ENCODE measurements at regions not wholly inside any gene's neighbourhood (a gene's known extent, or its start where the extent isn't known, plus 50 kb on each side); places are given as distances from the start of the nearest gene placed in this dataset.
A peak's percentile ranks its signal among the peaks of the same experiment; 100 is the strongest.
"Not testable (repeated sequence)": the region's sequence is repeated elsewhere in the genome, so short reads cannot be mapped to it uniquely, and the experiment has no call there.

DNA sequence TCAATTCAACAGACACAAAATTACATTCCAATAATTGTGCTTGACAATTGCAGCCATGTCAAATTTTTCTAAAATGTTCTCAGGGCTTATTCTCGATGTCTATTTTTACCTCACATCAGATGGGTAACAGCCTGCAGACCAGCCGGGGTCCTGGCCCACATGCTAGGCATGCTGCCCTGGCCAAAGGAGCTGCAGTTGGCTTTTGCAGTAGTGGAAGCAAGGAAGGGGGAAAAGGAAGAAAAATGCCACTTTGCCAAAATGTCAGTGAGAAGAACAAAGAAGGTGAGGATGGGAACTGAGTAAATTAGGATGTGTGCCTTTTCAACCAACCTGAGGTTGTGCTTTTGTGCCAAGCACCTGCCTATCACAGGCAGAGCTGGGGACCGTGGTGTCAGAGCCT, 161.0 kb downstream of the FOXB1 start:
- Mint-ChIP-seq H3K27me3 (ENCODE audit: low read depth) (peaks cover 2% of the 10 kb centered on the region), H3K4me3 (no peak overlapping the region), H3K36me3 (no peaks in the 10 kb centered on the region), H3K27ac (no peak overlapping the region), H3K4me1 (peaks cover 14% of the 10 kb centered on the region), H3K9me3 (peaks cover 5% of the 10 kb centered on the region)
- no peak for DNase-seq (ENCODE audit: low spot score in 2 of 2, unreplicated experiment in 2 of 2)
- TF ChIP-seq, protein P1, sequence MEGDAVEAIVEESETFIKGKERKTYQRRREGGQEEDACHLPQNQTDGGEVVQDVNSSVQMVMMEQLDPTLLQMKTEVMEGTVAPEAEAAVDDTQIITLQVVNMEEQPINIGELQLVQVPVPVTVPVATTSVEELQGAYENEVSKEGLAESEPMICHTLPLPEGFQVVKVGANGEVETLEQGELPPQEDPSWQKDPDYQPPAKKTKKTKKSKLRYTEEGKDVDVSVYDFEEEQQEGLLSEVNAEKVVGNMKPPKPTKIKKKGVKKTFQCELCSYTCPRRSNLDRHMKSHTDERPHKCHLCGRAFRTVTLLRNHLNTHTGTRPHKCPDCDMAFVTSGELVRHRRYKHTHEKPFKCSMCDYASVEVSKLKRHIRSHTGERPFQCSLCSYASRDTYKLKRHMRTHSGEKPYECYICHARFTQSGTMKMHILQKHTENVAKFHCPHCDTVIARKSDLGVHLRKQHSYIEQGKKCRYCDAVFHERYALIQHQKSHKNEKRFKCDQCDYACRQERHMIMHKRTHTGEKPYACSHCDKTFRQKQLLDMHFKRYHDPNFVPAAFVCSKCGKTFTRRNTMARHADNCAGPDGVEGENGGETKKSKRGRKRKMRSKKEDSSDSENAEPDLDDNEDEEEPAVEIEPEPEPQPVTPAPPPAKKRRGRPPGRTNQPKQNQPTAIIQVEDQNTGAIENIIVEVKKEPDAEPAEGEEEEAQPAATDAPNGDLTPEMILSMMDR (IDR thresholded peaks at IDR 0.05; ENCODE audit: unreplicated experiment), result no peak

DNA sequence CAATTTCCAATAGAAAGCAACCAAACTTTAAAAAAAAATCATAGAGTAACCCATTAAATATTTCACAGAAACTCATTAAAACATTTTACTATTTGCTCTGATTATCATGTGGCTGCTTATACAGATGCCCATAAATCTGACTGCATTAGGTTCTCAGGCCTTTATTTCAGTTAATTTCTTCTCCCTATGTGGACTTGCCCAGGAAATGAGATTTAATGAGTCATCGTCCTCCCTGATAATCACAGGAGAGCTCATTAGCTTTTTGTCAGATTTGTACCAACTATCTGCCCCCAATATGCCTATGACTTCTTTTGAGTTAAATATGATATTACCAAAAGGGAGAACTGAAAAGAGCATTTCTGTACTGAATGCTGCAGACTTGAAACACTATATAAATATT, 168.0 kb downstream of the FOXB1 start:
- H3K4me1 Mint-ChIP-seq, result peaks cover 2% of the 10 kb centered on the region
- no peak overlapping the region for H3K27ac Mint-ChIP-seq
- no peak overlapping the region for H3K4me3 Mint-ChIP-seq
- peaks cover 9% of the 10 kb centered on the region for H3K27me3 Mint-ChIP-seq (ENCODE audit: low read depth)
- no peak for DNase-seq (ENCODE audit: low spot score in 2 of 2, unreplicated experiment in 2 of 2)
- H3K36me3 Mint-ChIP-seq, result no peaks in the 10 kb centered on the region
- H3K9me3 Mint-ChIP-seq, result no peaks in the 10 kb centered on the region
- TF ChIP-seq, protein P1 (IDR thresholded peaks at IDR 0.05; ENCODE audit: unreplicated experiment), result no peak

DNA sequence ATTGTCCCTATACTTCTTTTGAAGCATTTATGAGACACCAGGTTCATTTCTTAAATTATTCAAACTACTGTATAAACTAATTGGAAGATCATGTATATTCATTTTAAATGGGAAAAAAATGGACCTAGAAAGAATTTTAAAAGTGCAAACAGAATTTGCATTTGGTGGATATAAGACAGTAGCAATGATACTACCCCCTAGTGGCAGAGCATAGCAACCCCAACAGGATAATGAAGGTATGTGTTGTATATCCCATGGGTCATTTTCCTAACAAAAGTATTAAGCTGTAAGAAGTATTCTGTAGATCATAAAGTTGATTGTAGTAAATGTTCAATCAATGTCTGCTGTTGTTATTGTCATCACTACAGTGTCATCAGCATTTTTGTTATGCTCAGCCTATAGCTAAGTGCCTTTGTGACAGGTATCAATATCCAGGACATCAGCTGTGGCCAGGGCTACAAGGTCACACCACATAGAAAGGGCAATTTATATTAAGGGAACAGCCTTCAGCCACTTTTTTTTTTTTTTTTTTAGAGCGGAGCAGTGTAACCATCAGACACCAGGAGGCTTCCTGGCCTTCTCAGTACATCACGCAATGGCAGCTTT, 175.8 kb downstream of the FOXB1 start:
- no peak for DNase-seq (ENCODE audit: low spot score in 2 of 2, unreplicated experiment in 2 of 2)
- Mint-ChIP-seq H3K27ac (no peak overlapping the region), H3K9me3 (peaks cover 8% of the 10 kb centered on the region), H3K4me1 (no peaks in the 10 kb centered on the region), H3K4me3 (no peak overlapping the region), H3K36me3 (no peaks in the 10 kb centered on the region), H3K27me3 (ENCODE audit: low read depth) (peaks cover 37% of the 10 kb centered on the region)
- TF ChIP-seq, protein P1 (IDR thresholded peaks at IDR 0.05; ENCODE audit: unreplicated experiment), result peak; percentile 74

DNA sequence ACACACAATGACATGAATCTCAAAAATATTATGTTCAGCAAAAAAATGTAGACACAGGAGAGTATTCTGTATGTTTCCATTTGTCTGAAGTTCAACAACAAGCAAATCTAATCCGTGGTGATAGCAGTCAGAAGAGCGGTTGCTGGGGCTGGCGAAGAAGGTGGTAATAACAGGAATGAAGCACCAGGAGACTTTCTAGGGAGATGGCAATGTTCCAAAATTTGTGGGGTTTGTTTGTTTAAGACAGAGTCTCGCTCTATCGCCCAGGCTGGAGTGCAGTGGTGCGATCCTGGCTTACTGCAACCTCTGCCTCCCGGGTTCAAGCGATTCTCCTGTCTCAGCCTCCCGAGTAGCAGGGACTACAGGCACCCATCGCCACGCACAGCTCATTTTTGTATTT, 177.8 kb downstream of the FOXB1 start:
- not testable (repeated sequence) for H3K9me3 Mint-ChIP-seq; H3K27ac Mint-ChIP-seq; H3K36me3 Mint-ChIP-seq; H3K4me1 Mint-ChIP-seq; H3K4me3 Mint-ChIP-seq; DNase-seq (ENCODE audit: low spot score in 2 of 2, unreplicated experiment in 2 of 2)
- H3K27me3 Mint-ChIP-seq (ENCODE audit: low read depth), result peaks cover 38% of the 10 kb centered on the region

DNA sequence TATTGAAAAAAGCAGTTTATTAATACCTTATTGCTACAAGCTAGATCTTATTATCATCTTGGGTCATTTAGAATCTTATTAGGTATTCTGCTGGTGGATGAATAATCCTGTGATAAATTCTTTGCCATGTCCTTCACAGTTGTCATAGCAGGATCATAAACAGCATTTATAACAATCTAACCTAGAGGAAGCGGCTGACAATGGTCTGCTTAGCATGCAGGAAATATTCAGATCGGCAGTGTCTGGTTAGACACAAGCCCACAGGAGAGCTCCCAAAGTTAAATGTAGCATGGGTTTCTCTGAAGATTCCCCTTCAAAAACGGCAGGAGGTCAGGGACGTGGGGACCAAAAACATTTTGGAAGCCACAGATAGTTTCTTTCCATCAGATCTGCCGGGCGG, 179.3 kb downstream of the FOXB1 start:
- peaks cover 1% of the 10 kb centered on the region for H3K9me3 Mint-ChIP-seq
- no peak overlapping the region for H3K27ac Mint-ChIP-seq

DNA sequence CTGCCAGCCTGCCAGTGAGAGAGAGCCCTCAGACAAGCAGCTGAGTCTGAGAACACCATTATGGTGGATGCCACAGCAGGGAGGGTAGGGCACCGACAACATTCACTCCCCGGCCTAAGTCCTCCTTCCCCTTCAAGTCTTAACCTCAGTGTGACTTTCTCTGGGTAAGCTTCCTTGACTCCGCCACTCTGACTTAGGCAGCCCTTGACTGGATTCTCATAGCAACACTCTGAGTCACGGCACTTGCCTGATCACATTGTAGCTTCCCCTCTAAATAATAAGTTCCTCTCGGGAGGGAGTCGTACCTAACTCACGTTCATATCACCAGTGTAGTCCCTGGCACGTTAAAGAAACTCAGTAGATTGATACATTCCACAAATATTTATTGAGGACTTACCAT, 180.5 kb downstream of the FOXB1 start:
- no peak overlapping the region for H3K27ac Mint-ChIP-seq
- H3K4me3 Mint-ChIP-seq, result no peak overlapping the region
- no peaks in the 10 kb centered on the region for H3K9me3 Mint-ChIP-seq
- H3K27me3 Mint-ChIP-seq (ENCODE audit: low read depth), result peaks cover 26% of the 10 kb centered on the region
- TF ChIP-seq, protein P1 (IDR thresholded peaks at IDR 0.05; ENCODE audit: unreplicated experiment), result no peak
- DNase-seq (ENCODE audit: low spot score in 2 of 2, unreplicated experiment in 2 of 2), result no peak
- no peaks in the 10 kb centered on the region for H3K36me3 Mint-ChIP-seq
- peaks cover 9% of the 10 kb centered on the region for H3K4me1 Mint-ChIP-seq

More for the DNA sequence above, 179.3 kb downstream of the FOXB1 start:
- Mint-ChIP-seq H3K36me3 (no peaks in the 10 kb centered on the region), H3K27me3 (ENCODE audit: low read depth) (peaks cover 28% of the 10 kb centered on the region), H3K4me1 (peaks cover 3% of the 10 kb centered on the region), H3K4me3 (no peak overlapping the region)
- TF ChIP-seq, protein P1 (IDR thresholded peaks at IDR 0.05; ENCODE audit: unreplicated experiment), result no peak
- no peak for DNase-seq (ENCODE audit: low spot score in 2 of 2, unreplicated experiment in 2 of 2)
